ENCODE measurements at regions not wholly inside any gene's neighbourhood (a gene's known extent, or its start where the extent isn't known, plus 50 kb on each side); places are given as distances from the start of the nearest gene placed in this dataset.
A peak's percentile ranks its signal among the peaks of the same experiment; 100 is the strongest.
"Not testable (repeated sequence)": the region's sequence is repeated elsewhere in the genome, so short reads cannot be mapped to it uniquely, and the experiment has no call there.

DNA sequence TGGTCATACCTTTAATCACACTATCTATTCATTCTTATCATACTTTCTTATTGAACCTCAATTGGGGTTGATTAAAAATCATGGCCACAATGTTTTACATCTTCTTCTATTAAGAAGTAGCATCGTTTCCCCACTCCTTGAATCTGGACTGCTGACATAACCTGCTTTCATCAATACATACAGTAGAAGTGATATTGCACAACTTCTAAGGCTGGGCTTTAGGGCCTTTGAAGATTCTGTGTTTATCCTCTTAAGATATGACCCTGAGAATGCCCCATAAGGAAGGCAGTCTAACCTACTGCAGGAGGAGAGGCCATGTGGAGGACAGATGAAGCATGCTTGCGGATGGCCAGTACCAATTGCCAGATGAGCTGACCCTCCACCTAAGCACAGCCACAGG lies 1142.8 kb upstream of the SEL1L start:
- no peak overlapping the region for H3K27ac Mint-ChIP-seq
- TF ChIP-seq, protein P1, sequence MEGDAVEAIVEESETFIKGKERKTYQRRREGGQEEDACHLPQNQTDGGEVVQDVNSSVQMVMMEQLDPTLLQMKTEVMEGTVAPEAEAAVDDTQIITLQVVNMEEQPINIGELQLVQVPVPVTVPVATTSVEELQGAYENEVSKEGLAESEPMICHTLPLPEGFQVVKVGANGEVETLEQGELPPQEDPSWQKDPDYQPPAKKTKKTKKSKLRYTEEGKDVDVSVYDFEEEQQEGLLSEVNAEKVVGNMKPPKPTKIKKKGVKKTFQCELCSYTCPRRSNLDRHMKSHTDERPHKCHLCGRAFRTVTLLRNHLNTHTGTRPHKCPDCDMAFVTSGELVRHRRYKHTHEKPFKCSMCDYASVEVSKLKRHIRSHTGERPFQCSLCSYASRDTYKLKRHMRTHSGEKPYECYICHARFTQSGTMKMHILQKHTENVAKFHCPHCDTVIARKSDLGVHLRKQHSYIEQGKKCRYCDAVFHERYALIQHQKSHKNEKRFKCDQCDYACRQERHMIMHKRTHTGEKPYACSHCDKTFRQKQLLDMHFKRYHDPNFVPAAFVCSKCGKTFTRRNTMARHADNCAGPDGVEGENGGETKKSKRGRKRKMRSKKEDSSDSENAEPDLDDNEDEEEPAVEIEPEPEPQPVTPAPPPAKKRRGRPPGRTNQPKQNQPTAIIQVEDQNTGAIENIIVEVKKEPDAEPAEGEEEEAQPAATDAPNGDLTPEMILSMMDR (IDR thresholded peaks at IDR 0.05; ENCODE audit: unreplicated experiment in 3 of 3): no peak
- H3K9me3 Mint-ChIP-seq: no peaks in the 10 kb centered on the region
- H3K27me3 Mint-ChIP-seq (ENCODE audit: low read depth): no peaks in the 10 kb centered on the region
- H3K4me3 Mint-ChIP-seq: no peak overlapping the region
- H3K36me3 Mint-ChIP-seq (ENCODE audit: low read depth): no peaks in the 10 kb centered on the region
- no peaks in the 10 kb centered on the region for H3K4me1 Mint-ChIP-seq

DNA sequence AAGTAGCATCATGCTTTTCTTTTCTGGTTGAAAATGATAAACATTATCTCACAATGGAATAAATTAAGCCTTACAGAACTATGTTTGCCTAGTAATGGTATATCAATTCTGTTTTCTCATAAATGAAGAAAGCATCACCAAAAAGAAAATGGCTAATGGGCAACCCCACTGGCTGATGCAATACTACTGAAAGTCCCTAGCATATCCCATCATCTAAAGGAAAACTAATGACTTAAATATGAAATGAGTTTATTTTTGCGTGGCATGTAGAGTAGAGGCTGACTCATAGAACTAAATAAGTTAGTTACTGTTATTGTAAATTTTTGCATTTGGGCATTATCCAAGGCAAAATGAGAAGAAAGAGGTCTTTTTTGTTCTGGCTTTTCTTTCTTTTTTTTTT lies 1156.3 kb upstream of the SEL1L start:
- Mint-ChIP-seq H3K9me3 (no peaks in the 10 kb centered on the region), H3K27ac (no peak overlapping the region), H3K4me1 (no peaks in the 10 kb centered on the region), H3K27me3 (ENCODE audit: low read depth) (no peaks in the 10 kb centered on the region), H3K4me3 (no peak overlapping the region), H3K36me3 (ENCODE audit: low read depth) (peaks cover 4% of the 10 kb centered on the region)
- TF ChIP-seq, protein P1 (IDR thresholded peaks at IDR 0.05; ENCODE audit: unreplicated experiment in 3 of 3): no peak

DNA sequence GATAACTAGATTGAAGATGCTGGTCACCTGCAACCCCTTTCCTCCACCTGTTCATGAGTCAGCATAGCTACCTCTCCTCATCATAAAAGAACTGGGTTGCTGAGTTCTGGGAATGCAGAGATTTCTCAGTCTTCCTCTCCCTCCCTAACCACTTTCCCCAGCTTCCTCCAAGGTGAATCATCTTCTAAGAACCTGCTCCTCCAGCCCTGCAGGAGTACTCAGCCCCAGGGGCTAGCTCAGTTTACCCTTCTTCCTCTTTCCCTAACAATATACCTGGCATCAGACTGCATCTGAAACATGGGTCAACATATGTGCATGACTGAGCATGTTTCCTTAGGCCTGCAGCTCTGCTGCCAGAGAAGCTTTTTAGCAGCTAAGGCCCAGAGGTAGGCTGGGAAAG lies 1157.5 kb upstream of the SEL1L start:
- not testable (repeated sequence) for H3K4me1 Mint-ChIP-seq; H3K9me3 Mint-ChIP-seq; H3K36me3 Mint-ChIP-seq (ENCODE audit: low read depth); H3K27ac Mint-ChIP-seq; H3K4me3 Mint-ChIP-seq; H3K27me3 Mint-ChIP-seq (ENCODE audit: low read depth)

DNA sequence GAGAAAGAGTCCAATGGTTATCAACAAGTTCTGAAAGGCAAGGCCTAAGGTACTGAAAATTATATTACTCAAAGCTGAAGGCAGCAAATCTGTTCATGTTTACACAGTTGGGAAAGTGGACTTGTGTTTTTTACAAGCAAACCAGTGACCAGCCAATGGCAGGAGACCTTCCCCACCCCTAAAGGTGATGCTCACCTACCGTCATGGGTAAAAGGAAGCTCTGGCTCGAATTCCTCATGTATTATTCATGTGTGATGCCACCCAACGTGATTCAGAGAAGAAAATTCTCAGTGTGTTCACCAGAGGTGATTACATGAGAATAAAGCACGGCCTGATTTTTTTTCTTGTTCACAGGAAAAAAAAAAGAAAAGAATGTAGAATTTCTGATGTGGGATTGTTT lies 1161.2 kb upstream of the SEL1L start:
- no peaks in the 10 kb centered on the region for H3K4me1 Mint-ChIP-seq
- no peak overlapping the region for H3K27ac Mint-ChIP-seq
- no peak overlapping the region for H3K4me3 Mint-ChIP-seq
- TF ChIP-seq, protein P1 (IDR thresholded peaks at IDR 0.05; ENCODE audit: unreplicated experiment in 3 of 3): no peak
- H3K36me3 Mint-ChIP-seq (ENCODE audit: low read depth): peaks cover 8% of the 10 kb centered on the region
- H3K9me3 Mint-ChIP-seq: peaks cover 3% of the 10 kb centered on the region
- peaks cover 3% of the 10 kb centered on the region for H3K27me3 Mint-ChIP-seq (ENCODE audit: low read depth)

DNA sequence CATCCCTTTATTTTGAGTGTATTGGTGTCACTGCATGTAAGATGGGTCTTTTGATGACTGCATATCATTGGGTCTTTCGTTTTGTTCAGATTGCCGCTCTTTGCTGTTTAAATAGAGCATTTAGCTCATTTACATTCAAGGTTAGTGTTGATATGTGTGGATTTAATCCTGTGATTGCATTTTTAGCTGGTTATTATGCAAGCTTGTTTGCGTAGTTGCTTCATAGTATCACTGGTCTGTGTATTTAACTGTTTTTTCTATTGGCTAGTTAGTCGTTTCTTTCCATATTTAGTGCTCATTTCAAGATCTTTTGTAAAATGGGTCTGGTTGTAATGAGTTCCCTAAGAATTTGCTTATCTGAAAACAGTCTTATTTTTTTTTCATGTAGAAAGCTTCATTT lies 1170.6 kb upstream of the SEL1L start:
- H3K4me1 Mint-ChIP-seq: no peaks in the 10 kb centered on the region
- H3K36me3 Mint-ChIP-seq (ENCODE audit: low read depth): peaks cover 27% of the 10 kb centered on the region
- TF ChIP-seq, protein P1 (IDR thresholded peaks at IDR 0.05; ENCODE audit: unreplicated experiment in 3 of 3): no peak
- H3K9me3 Mint-ChIP-seq: peaks cover 32% of the 10 kb centered on the region
- no peak overlapping the region for H3K4me3 Mint-ChIP-seq
- H3K27ac Mint-ChIP-seq: no peak overlapping the region
- no peaks in the 10 kb centered on the region for H3K27me3 Mint-ChIP-seq (ENCODE audit: low read depth)

DNA sequence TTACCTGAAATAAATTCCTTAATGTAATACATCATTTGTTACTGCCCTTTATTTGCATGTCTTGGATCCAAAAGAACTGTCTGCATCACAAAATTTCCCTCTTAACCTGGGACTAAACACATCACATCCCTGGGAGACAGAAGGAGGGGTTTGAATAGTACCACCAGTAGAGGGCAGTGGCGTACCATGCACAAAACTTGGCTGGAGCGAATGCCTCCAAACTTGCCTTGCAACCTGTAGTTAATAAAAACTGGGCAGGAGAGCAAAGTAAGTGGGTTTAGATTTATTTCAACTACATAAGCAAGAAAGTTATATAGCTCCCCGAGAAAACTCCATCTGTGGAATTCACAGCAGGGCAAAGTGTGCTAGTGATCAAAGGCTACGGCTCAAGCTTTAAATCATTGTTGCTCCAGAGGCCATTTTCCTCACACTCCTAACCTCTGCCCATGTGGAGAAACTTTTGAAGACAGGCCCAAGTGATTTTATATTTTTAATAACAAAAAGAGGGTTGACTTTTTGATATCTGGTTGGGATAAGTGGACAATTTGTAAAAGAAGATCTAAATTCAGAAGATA lies 1176.7 kb upstream of the SEL1L start:
- Mint-ChIP-seq H3K9me3 (peaks cover 13% of the 10 kb centered on the region), H3K4me3 (no peak overlapping the region), H3K4me1 (peaks cover 13% of the 10 kb centered on the region), H3K27me3 (ENCODE audit: low read depth) (no peaks in the 10 kb centered on the region), H3K36me3 (ENCODE audit: low read depth) (peaks cover 20% of the 10 kb centered on the region), H3K27ac (peak overlapping the region; percentile 9 to 59 (median 19))
- TF ChIP-seq, protein P1 (IDR thresholded peaks at IDR 0.05; ENCODE audit: unreplicated experiment in 3 of 3): peak; percentile 59 to 76 (median 68)
